Ascending aorta (tissue), 2 donors: ENCODE measurements at regions not wholly inside any gene's neighbourhood (a gene's known extent, or its start where the extent isn't known, plus 50 kb on each side); places are given as distances from the start of the nearest gene placed in this dataset.

Source experiments
- DNase-seq, 2 donors: peaks; one replicate each; pipeline ENCODE4 v3.0.0-alpha.2; 2019; ENCODE audit warnings: low spot score in 2 of 2
- H3K27ac ChIP-seq, 2 donors: fragments of 200-600 bp; sonication (generic); one replicate each; pipeline ENCODE4 v1.5.1; 2016 to 2017; ENCODE audit warnings: mild to moderate bottlenecking in 1 of 2
- H3K27me3 ChIP-seq: fragments of 200-600 bp; sonication (generic); one replicate; pipeline ENCODE4 v1.5.1; 2017
- H3K36me3 ChIP-seq, 2 donors: fragments of 200-600 bp; sonication (generic); one replicate each; pipeline ENCODE4 v1.5.1; 2016
- H3K4me1 ChIP-seq, 2 donors: fragments of 200-600 bp; sonication (generic); one replicate each; pipeline ENCODE4 v1.5.1; 2016 to 2017; ENCODE audit warnings: mild to moderate bottlenecking in 1 of 2
- H3K4me3 ChIP-seq, 2 donors: fragments of 200-600 bp; sonication (generic); one replicate each; pipeline ENCODE4 v1.5.1; 2016 to 2017; ENCODE audit warnings: mild to moderate bottlenecking in 1 of 2
- H3K9me3 ChIP-seq, 2 donors: fragments of 200-600 bp; sonication (generic); one replicate each; pipeline ENCODE4 v1.5.1; 2016
- intact Hi-C: fragments of 100-400 bp; cut with DNase I; formaldehyde crosslinking; loops from one replicate; pipeline ENCODE4 v1.15.1; 2023
- TF ChIP-seq, protein P1 (sequence below), 3 experiments: fragments of 200-600 bp in 2 of 3; fragments of 450-650 bp in 1 of 3; sonication (generic) in 2 of 3; IDR thresholded peaks; one replicate each; pipeline ENCODE4 v1.5.1; 2016 to 2019; ENCODE audit warnings: antibody characterized with exemption in 3 of 3, mild to moderate bottlenecking in 1 of 3, moderate library complexity in 1 of 3

DNA sequence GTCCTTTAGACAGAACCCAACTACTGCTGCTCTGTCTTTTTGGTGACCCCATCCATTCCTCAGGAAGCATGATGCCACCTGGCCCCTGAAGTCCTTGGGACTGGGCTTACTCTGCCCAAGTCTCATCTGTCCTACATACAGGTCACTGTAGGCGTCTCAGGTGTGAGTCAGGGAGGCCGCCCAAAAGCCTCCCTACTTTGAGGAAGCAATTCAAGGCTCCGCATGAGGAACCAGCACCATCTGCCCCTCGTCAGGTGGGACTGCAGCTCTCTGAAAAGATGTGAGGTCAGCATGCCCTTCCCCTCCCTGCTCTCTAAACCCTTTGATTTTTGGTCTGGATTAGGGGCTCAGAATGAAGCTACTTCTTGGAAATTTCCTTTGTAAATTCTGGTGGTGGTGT is 354.8 kb downstream of the CXCL12 start:
- H3K27ac ChIP-seq = peak overlapping the region; percentile 47 to 71
- TF ChIP-seq, protein P1, sequence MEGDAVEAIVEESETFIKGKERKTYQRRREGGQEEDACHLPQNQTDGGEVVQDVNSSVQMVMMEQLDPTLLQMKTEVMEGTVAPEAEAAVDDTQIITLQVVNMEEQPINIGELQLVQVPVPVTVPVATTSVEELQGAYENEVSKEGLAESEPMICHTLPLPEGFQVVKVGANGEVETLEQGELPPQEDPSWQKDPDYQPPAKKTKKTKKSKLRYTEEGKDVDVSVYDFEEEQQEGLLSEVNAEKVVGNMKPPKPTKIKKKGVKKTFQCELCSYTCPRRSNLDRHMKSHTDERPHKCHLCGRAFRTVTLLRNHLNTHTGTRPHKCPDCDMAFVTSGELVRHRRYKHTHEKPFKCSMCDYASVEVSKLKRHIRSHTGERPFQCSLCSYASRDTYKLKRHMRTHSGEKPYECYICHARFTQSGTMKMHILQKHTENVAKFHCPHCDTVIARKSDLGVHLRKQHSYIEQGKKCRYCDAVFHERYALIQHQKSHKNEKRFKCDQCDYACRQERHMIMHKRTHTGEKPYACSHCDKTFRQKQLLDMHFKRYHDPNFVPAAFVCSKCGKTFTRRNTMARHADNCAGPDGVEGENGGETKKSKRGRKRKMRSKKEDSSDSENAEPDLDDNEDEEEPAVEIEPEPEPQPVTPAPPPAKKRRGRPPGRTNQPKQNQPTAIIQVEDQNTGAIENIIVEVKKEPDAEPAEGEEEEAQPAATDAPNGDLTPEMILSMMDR (IDR thresholded peaks at IDR 0.05) = peak in 2 of 3 experiments; percentile 11 to 16
- no peak for DNase-seq
- no peaks in the 10 kb centered on the region for H3K36me3 ChIP-seq
- H3K9me3 ChIP-seq = no peaks in the 10 kb centered on the region
- H3K4me3 ChIP-seq = no peak overlapping the region
- intact Hi-C loops = no loop called here
- no peaks in the 10 kb centered on the region for H3K27me3 ChIP-seq
- H3K4me1 ChIP-seq = peaks cover 3 to 18% of the 10 kb centered on the region in 2 donors

DNA sequence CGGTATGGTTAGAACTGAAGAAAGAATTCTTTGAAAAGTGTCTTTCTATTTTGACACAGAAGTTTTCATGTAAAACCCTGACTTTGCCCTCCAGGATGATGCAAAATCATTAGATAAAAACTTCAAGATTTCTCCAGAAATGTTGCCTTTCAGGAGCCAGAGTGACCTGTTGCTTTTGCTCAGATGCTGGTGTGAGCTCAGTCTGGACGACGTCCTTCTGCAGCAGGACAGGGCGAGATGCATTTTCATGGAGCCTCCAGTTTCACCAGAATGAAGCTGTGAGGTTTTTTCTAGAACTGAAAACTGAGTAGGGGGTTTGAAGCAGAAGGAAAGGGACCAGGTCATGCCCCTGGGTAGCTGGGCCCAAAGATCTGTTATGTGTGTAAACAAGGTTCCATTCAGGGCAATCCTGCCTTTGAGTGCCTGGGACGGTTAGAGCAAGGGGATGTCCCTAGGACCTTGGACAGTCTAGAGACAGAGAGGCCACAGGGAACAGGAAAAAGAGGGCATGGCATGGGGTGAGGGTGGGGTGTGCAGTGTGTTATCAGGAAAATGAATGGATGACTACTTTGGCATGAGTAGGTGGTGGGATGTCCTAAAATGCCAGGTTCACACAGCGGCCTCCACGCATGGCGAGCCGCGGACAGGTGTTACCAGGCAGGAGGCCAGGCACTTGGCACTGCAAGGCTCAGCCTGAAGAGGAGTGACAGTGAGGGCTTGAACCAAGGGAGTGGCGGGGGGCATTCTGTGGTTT is 356.3 kb downstream of the CXCL12 start:
- DNase-seq = no peak
- peaks cover 3 to 18% of the 10 kb centered on the region in 2 donors for H3K4me1 ChIP-seq
- no peak overlapping the region for H3K4me3 ChIP-seq
- no peaks in the 10 kb centered on the region for H3K36me3 ChIP-seq
- TF ChIP-seq, protein P1 (IDR thresholded peaks at IDR 0.05) = no peak
- H3K27me3 ChIP-seq = no peaks in the 10 kb centered on the region
- H3K9me3 ChIP-seq = no peaks in the 10 kb centered on the region
- intact Hi-C loops = no loop called here
- H3K27ac ChIP-seq = no peak overlapping the region

DNA sequence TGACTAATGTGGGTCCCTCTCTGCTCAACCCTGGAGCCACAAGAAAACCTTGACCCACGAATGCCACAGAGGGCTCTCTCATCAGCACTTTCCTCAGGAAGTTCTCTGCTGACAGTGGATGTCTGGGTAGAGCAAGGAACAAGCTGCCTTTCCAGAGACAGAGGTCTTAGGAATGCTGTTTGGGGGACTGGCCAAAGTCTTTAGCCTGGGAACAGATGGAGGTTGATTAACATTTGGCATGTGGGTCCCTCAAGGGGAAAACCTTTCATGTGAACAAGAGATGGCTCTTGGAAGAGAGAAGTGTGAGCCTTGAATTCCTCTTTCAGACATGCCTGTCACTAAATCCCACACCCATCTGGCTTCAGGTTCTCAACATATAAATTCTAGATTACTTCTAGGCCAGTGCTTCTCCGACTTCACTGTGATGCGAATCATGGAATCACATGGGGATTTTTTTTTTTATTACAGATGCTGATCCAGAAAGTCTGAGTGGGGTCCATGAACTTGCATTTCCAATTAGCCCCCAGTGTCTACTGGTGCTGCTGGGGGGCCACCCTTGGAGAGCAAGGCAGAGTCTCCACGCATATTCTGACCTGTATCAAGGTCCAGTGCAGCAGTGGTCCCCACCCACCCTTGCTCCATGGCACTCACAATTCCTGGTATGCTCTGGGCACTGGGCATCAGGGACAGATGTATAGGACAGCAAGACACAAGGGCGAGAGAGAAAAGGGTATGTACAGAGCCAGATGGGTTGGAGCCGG is 360.4 kb downstream of the CXCL12 start:
- TF ChIP-seq, protein P1 (IDR thresholded peaks at IDR 0.05) = no peak
- intact Hi-C loops = no loop called here
- Histone ChIP-seq H3K36me3 (no peaks in the 10 kb centered on the region), H3K9me3 (no peaks in the 10 kb centered on the region), H3K27me3 (no peaks in the 10 kb centered on the region), H3K4me3 (no peak overlapping the region), H3K27ac (no peak overlapping the region), H3K4me1 (no peaks in the 10 kb centered on the region)
- DNase-seq = no peak

DNA sequence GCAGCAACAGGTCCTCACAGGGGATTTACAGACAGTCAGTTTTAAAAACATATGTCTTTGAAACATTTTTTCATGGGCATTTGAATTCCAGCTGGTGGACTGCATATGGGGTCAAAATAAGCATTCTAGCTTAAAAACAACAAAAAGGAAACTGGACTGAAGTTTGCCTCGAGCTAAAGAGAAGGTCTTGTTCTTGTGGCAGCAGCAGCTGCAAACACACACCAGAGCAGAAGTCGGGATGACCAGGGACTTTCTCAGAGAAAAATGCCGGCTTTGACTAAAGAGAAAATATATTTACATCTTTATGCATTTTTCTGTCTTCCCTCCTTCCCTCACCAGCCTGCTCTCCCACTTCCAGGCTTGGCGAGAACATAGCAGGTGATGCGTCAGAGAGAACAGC is 361.4 kb downstream of the CXCL12 start:
- H3K4me3 ChIP-seq = no peak overlapping the region
- H3K4me1 ChIP-seq = no peaks in the 10 kb centered on the region
- no peak overlapping the region for H3K27ac ChIP-seq
- intact Hi-C loops = no loop called here
- no peaks in the 10 kb centered on the region for H3K9me3 ChIP-seq
- H3K36me3 ChIP-seq = no peaks in the 10 kb centered on the region
- H3K27me3 ChIP-seq = no peaks in the 10 kb centered on the region
- DNase-seq = no peak
- TF ChIP-seq, protein P1 (IDR thresholded peaks at IDR 0.05) = no peak

DNA sequence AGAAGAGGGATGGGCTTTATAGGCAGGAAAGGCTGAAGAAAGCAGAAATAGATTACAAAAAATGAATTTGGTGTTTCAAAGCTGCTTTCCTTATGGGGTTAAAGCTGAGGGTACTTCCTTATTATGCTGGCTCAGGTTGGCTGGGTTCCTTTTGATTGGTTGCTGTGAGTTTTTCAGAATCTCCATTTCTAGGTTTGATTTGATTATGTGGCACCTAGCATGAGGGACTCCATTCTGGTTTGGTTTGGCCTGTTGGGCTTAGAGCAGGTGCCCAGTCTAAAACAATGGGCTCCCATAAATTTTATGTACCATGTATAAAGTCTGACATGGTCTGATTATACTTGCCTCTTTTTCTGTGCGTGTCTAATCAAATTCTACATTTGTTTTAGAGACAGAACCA is 362.7 kb downstream of the CXCL12 start:
- H3K27ac ChIP-seq = no peak overlapping the region
- no peaks in the 10 kb centered on the region for H3K36me3 ChIP-seq
- no peak for DNase-seq
- H3K27me3 ChIP-seq = no peaks in the 10 kb centered on the region
- peaks cover 7 to 9% of the 10 kb centered on the region in 2 donors for H3K4me1 ChIP-seq
- no peak overlapping the region for H3K4me3 ChIP-seq
- intact Hi-C loops = no loop called here
- H3K9me3 ChIP-seq = no peaks in the 10 kb centered on the region
- TF ChIP-seq, protein P1 (IDR thresholded peaks at IDR 0.05) = no peak
